HEK293 (cell line): ENCODE measurements at regions not wholly inside any gene's neighbourhood (a gene's known extent, or its start where the extent isn't known, plus 50 kb on each side); places are given as distances from the start of the nearest gene placed in this dataset.

Experiments
- CTCF ChIA-PET: fragments of 350-600 bp; formaldehyde crosslinking; extraction: SDS; loops from one replicate; lab custom pipeline; 2021; ENCODE audit warnings: antibody characterized with exemption; lab: Yijun Ruan, JAX
- POLR2A ChIA-PET: fragments of 300-600 bp; formaldehyde crosslinking; extraction: SDS; loops from one replicate; lab custom pipeline; 2020; ENCODE audit warnings: antibody characterized with exemption, inconsistent platforms; lab: Yijun Ruan, JAX
- H3K27ac ChIP-seq: fragments of 200-500 bp; sonication (Bioruptor generic); 2 replicates; pipeline ENCODE4 v1.5.1; 2014; ENCODE audit warnings: low read depth, low read length, control low read depth, inconsistent platforms; ENCODE audit errors: extremely low read depth
- H3K36me3 ChIP-seq, 2 experiments: fragments of 200-500 bp in 1 of 2; sonication (Bioruptor generic) in 1 of 2; 1 replicate in 1 of 2; 2 replicates in 1 of 2; pipeline ENCODE4 v1.5.1; 2014 to 2017; ENCODE audit warnings: inconsistent platforms in 2 of 2, low read length in 2 of 2; ENCODE audit not compliant: control insufficient read depth in 2 of 2, insufficient read depth in 1 of 2
- H3K4me1 ChIP-seq: fragments of 200-500 bp; sonication (Bioruptor generic); 2 replicates; pipeline ENCODE4 v1.5.1; 2014; ENCODE audit warnings: mild to moderate bottlenecking, low read length, inconsistent platforms; ENCODE audit not compliant: control insufficient read depth, insufficient read depth
- H3K4me3 ChIP-seq: 2 replicates; pipeline ENCODE4 v1.5.1; 2011; ENCODE audit warnings: low read depth, mild to moderate bottlenecking, control low read depth, low read length, moderate library complexity
- H3K9me3 ChIP-seq: fragments of 200-500 bp; sonication (Bioruptor generic); 2 replicates; pipeline ENCODE4 v1.5.1; 2014; ENCODE audit warnings: low read depth, low read length, inconsistent platforms; ENCODE audit not compliant: control insufficient read depth, insufficient read depth
- GFI1B ChIP-seq: fragments of 450-650 bp; formaldehyde crosslinking; IDR thresholded peaks from 2 replicates; pipeline ENCODE4 v1.5.1; 2016; ENCODE audit warnings: missing biosample characterization, missing genetic modification characterization
- REPIN1 ChIP-seq: fragments of 450-650 bp; formaldehyde crosslinking; IDR thresholded peaks from 2 replicates; pipeline ENCODE4 v1.5.1; 2017; ENCODE audit warnings: missing biosample characterization, missing genetic modification characterization, low read depth
- SETDB1 ChIP-seq: IDR thresholded peaks from one replicate; pipeline ENCODE4 v1.6.1; 2017; ENCODE audit warnings: mild to moderate bottlenecking, low read length, moderate library complexity, mixed read lengths; ENCODE audit not compliant: insufficient read length
- YY2 ChIP-seq: fragments of 450-650 bp; formaldehyde crosslinking; IDR thresholded peaks from 2 replicates; pipeline ENCODE4 v1.5.1; 2016; ENCODE audit warnings: missing biosample characterization, missing genetic modification characterization
- ZBTB10 ChIP-seq: fragments of 450-650 bp; formaldehyde crosslinking; IDR thresholded peaks from 2 replicates; pipeline ENCODE4 v1.5.1; 2016; ENCODE audit warnings: missing biosample characterization, missing genetic modification characterization
- ZBTB11 ChIP-seq: fragments of 450-650 bp; formaldehyde crosslinking; conservative IDR thresholded peaks from 2 replicates; pipeline ENCODE4 v1.5.1; 2016; ENCODE audit warnings: low read depth, missing biosample characterization, missing genetic modification characterization
- ZBTB17 ChIP-seq: fragments of 450-650 bp; formaldehyde crosslinking; IDR thresholded peaks from 2 replicates; pipeline ENCODE4 v1.5.1; 2016; ENCODE audit warnings: missing biosample characterization, missing genetic modification characterization
- ZFP69B ChIP-seq: fragments of 450-650 bp; formaldehyde crosslinking; IDR thresholded peaks from 2 replicates; pipeline ENCODE4 v1.5.1; 2016; ENCODE audit warnings: missing biosample characterization, missing genetic modification characterization
- ZNF114 ChIP-seq: fragments of 450-650 bp; formaldehyde crosslinking; IDR thresholded peaks from 2 replicates; pipeline ENCODE4 v1.5.0; 2017; ENCODE audit warnings: missing biosample characterization, missing genetic modification characterization
- ZNF354C ChIP-seq: fragments of 450-650 bp; formaldehyde crosslinking; IDR thresholded peaks from 2 replicates; pipeline ENCODE4 v1.5.1; 2016; ENCODE audit warnings: missing biosample characterization, missing genetic modification characterization, low read depth, borderline replicate concordance
- ZNF416 ChIP-seq: fragments of 450-650 bp; formaldehyde crosslinking; IDR thresholded peaks from 2 replicates; pipeline ENCODE4 v1.5.1; 2016; ENCODE audit warnings: missing biosample characterization, missing genetic modification characterization
- ZNF48 ChIP-seq: fragments of 450-650 bp; formaldehyde crosslinking; IDR thresholded peaks from 2 replicates; pipeline ENCODE4 v1.5.1; 2016; ENCODE audit warnings: missing biosample characterization, missing genetic modification characterization
- ZNF549 ChIP-seq: fragments of 450-650 bp; IDR thresholded peaks from 2 replicates; pipeline ENCODE4 v1.5.1; 2018; ENCODE audit warnings: missing biosample characterization, missing genetic modification characterization, mild to moderate bottlenecking, inconsistent platforms, moderate library complexity
- ZNF555 ChIP-seq: fragments of 450-650 bp; formaldehyde crosslinking; conservative IDR thresholded peaks from 2 replicates; pipeline ENCODE4 v1.5.1; 2017; ENCODE audit warnings: missing biosample characterization, mild to moderate bottlenecking, missing genetic modification characterization, inconsistent platforms
- ZNF621 ChIP-seq: fragments of 450-650 bp; formaldehyde crosslinking; IDR thresholded peaks from 2 replicates; pipeline ENCODE4 v1.5.1; 2017; ENCODE audit warnings: missing biosample characterization, missing genetic modification characterization
- ZNF623 ChIP-seq: fragments of 450-650 bp; formaldehyde crosslinking; IDR thresholded peaks from 2 replicates; pipeline ENCODE4 v1.5.1; 2016; ENCODE audit warnings: missing biosample characterization, missing genetic modification characterization
- ZNF639 ChIP-seq: fragments of 450-650 bp; formaldehyde crosslinking; IDR thresholded peaks from 2 replicates; pipeline ENCODE4 v1.5.1; 2016; ENCODE audit warnings: missing biosample characterization, missing genetic modification characterization
- ZNF645 ChIP-seq: fragments of 450-650 bp; formaldehyde crosslinking; IDR thresholded peaks from 2 replicates; pipeline ENCODE4; 2016; ENCODE audit warnings: missing biosample characterization, missing genetic modification characterization
- ZNF654 ChIP-seq: fragments of 450-650 bp; formaldehyde crosslinking; IDR thresholded peaks from 2 replicates; pipeline ENCODE4 v1.5.1; 2016; ENCODE audit warnings: low read depth, missing biosample characterization, missing genetic modification characterization
- ZNF692 ChIP-seq: fragments of 450-650 bp; formaldehyde crosslinking; IDR thresholded peaks from 2 replicates; pipeline ENCODE4 v1.5.1; 2016; ENCODE audit warnings: missing biosample characterization, missing genetic modification characterization
- ZNF792 ChIP-seq: fragments of 450-650 bp; formaldehyde crosslinking; IDR thresholded peaks from 2 replicates; pipeline ENCODE4 v1.5.1; 2016; ENCODE audit warnings: missing biosample characterization, missing genetic modification characterization

- Histone ChIP-seq H3K4me3 (no peak overlapping the region), H3K9me3 (no peaks in the 10 kb centered on the region), H3K36me3 (no peaks in the 10 kb centered on the region), H3K4me1 (no peaks in the 10 kb centered on the region), H3K27ac (no peak overlapping the region)
- TF ChIP-seq GFI1B (tag by site-specific recombination) (no peak), ZNF549 (tag by site-specific recombination) (no peak), ZNF692 (tag by site-specific recombination) (no peak), ZNF639 (tag by site-specific recombination) (no peak), ZNF555 (tag by site-specific recombination) (no peak), ZNF416 (tag by site-specific recombination) (no peak), ZNF645 (tag by site-specific recombination) (no peak), ZNF114 (no peak), ZNF654 (no peak), ZBTB11 (no peak), ZBTB10 (tag by site-specific recombination) (no peak), YY2 (tag by site-specific recombination) (no peak)
- CTCF ChIA-PET: interaction anchor here (0.6 to 3.7 kb wide), 3 partner anchors 11 to 322 kb away, joined by 3 to 16 read pairs (median 3); no protein-coding TSS in a partner anchor
- POLR2A ChIA-PET: interaction anchor here (0.6 kb wide), 1 partner anchor 397 kb away, joined by 3 read pairs; no protein-coding TSS in a partner anchor
Measured at GRCh38 chr6:146890644-146891434, 292.1 kb downstream of the ADGB start.

- Histone ChIP-seq H3K4me1 (no peaks in the 10 kb centered on the region), H3K27ac (no peak overlapping the region), H3K36me3 (no peaks in the 10 kb centered on the region), H3K9me3 (no peaks in the 10 kb centered on the region), H3K4me3 (no peak overlapping the region)
- ChIA-PET POLR2A (no interaction called here), CTCF (interaction anchor here (0.6 to 3.7 kb wide), 3 partner anchors 10 to 321 kb away, joined by 3 to 16 read pairs (median 3); no protein-coding TSS in a partner anchor)
- TF ChIP-seq ZNF621 (no peak), REPIN1 (no peak), ZNF792 (tag by site-specific recombination) (no peak), ZNF639 (tag by site-specific recombination) (no peak), GFI1B (tag by site-specific recombination) (no peak), ZNF623 (no peak), ZNF48 (no peak), ZBTB17 (tag by site-specific recombination) (no peak), ZFP69B (tag by site-specific recombination) (no peak), ZNF354C (tag by site-specific recombination) (no peak), SETDB1 (no peak)
Measured at GRCh38 chr6:146891615-146892265, 293.0 kb downstream of the ADGB start.
